ENCODE measurements at regions not wholly inside any gene's neighbourhood (a gene's known extent, or its start where the extent isn't known, plus 50 kb on each side); places are given as distances from the start of the nearest gene placed in this dataset.

DNA sequence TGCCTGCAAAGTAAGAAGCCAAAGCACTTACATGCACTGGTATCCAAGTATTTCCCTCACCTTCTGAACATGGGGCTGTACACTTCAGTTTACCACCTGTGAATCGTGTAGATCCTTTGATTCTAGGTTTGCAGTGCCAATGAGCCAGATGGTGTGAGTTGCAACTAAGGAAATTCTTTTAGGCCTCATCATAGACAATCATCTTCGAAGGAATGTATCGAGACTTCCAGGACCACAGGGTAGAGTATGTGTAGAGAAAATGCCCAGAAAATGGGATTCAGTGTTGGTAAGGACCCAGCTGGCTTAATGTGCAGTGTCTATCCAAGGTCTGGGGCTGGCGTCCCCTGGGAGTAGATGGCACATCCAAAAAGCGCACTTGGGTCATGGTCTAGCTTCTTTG, 323.2 kb upstream of the TPM1 start:
- H3K27ac Mint-ChIP-seq (ENCODE audit: unreplicated experiment), result no peak overlapping the region
- no peaks in the 10 kb centered on the region for H3K4me1 Mint-ChIP-seq (ENCODE audit: low read depth, unreplicated experiment)
- no peaks in the 10 kb centered on the region for H3K36me3 Mint-ChIP-seq (ENCODE audit: unreplicated experiment)
- no peak for DNase-seq
- no peaks in the 10 kb centered on the region for H3K9me3 Mint-ChIP-seq (ENCODE audit: unreplicated experiment)
- H3K27me3 Mint-ChIP-seq (ENCODE audit: unreplicated experiment), result peaks cover 3% of the 10 kb centered on the region
- TF ChIP-seq, protein P1, sequence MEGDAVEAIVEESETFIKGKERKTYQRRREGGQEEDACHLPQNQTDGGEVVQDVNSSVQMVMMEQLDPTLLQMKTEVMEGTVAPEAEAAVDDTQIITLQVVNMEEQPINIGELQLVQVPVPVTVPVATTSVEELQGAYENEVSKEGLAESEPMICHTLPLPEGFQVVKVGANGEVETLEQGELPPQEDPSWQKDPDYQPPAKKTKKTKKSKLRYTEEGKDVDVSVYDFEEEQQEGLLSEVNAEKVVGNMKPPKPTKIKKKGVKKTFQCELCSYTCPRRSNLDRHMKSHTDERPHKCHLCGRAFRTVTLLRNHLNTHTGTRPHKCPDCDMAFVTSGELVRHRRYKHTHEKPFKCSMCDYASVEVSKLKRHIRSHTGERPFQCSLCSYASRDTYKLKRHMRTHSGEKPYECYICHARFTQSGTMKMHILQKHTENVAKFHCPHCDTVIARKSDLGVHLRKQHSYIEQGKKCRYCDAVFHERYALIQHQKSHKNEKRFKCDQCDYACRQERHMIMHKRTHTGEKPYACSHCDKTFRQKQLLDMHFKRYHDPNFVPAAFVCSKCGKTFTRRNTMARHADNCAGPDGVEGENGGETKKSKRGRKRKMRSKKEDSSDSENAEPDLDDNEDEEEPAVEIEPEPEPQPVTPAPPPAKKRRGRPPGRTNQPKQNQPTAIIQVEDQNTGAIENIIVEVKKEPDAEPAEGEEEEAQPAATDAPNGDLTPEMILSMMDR (IDR thresholded peaks at IDR 0.05; ENCODE audit: partially characterized antibody, unreplicated experiment), result no peak
- H3K4me3 Mint-ChIP-seq (ENCODE audit: unreplicated experiment), result no peak overlapping the region

DNA sequence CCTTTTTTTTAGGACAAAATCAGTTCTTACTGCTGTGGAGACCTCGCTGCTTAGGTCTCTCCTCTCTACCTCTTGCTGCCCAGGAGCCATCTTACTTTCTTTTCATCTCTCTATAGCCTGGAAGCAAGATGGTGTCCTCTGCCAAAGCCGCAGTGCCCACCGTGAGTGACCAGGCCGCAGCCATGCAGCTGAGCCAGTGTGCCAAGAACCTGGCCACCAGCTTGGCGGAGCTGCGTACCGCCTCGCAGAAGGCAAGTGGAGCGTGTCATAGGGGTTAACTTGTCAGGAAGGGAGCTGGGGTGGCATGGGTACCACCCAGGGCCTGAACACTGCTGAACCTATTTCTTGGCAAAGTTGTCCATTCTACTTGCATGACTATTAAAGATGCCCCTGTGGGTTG, 320.3 kb upstream of the TPM1 start:
- Mint-ChIP-seq H3K4me1 (ENCODE audit: low read depth, unreplicated experiment) (no peaks in the 10 kb centered on the region), H3K27me3 (ENCODE audit: unreplicated experiment) (peaks cover 3% of the 10 kb centered on the region), H3K9me3 (ENCODE audit: unreplicated experiment) (no peaks in the 10 kb centered on the region), H3K36me3 (ENCODE audit: unreplicated experiment) (no peaks in the 10 kb centered on the region), H3K27ac (ENCODE audit: unreplicated experiment) (no peak overlapping the region), H3K4me3 (ENCODE audit: unreplicated experiment) (no peak overlapping the region)
- TF ChIP-seq, protein P1 (IDR thresholded peaks at IDR 0.05; ENCODE audit: partially characterized antibody, unreplicated experiment), result no peak
- DNase-seq, result no peak

DNA sequence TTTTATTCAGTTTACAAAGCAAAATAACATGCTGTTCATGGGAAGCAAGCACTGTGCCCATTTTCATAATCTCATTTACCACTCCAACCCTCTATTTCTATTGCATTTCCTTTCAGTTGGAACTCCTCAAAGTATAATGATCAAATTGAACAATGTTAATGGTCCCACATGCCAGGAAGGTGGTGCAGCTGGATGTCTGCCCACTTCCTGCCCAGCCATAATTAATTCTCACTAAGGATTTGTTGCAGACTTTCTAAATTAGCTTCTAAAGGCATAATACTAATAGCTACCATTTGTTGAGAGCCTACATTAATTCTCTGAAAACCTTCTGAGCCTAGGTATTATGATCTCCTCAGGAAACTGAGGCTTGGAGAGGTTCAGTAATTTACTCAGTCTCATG, 316.1 kb upstream of the TPM1 start:
- DNase-seq, result no peak
- Mint-ChIP-seq H3K27me3 (ENCODE audit: unreplicated experiment) (peaks cover 3% of the 10 kb centered on the region), H3K9me3 (ENCODE audit: unreplicated experiment) (peaks cover 3% of the 10 kb centered on the region), H3K36me3 (ENCODE audit: unreplicated experiment) (peaks cover 13% of the 10 kb centered on the region), H3K4me1 (ENCODE audit: low read depth, unreplicated experiment) (no peaks in the 10 kb centered on the region), H3K4me3 (ENCODE audit: unreplicated experiment) (no peak overlapping the region), H3K27ac (ENCODE audit: unreplicated experiment) (no peak overlapping the region)
- TF ChIP-seq, protein P1 (IDR thresholded peaks at IDR 0.05; ENCODE audit: partially characterized antibody, unreplicated experiment), result no peak

- Mint-ChIP-seq H3K9me3 (ENCODE audit: unreplicated experiment) (peaks cover 3% of the 10 kb centered on the region), H3K4me3 (ENCODE audit: unreplicated experiment) (no peak overlapping the region), H3K4me1 (ENCODE audit: low read depth, unreplicated experiment) (no peaks in the 10 kb centered on the region), H3K27me3 (ENCODE audit: unreplicated experiment) (no peaks in the 10 kb centered on the region), H3K27ac (ENCODE audit: unreplicated experiment) (no peak overlapping the region), H3K36me3 (ENCODE audit: unreplicated experiment) (peaks cover 20% of the 10 kb centered on the region)
- TF ChIP-seq, protein P1 (IDR thresholded peaks at IDR 0.05; ENCODE audit: partially characterized antibody, unreplicated experiment), result no peak
- DNase-seq, result no peak
These were observed 315.0 kb upstream of the TPM1 start for GRCh38 chr15:62727501-62727900.

GRCh38 chr15:62730825-62731224, 311.7 kb upstream of the TPM1 start:
- no peak for DNase-seq
- TF ChIP-seq, protein P1 (IDR thresholded peaks at IDR 0.05; ENCODE audit: partially characterized antibody, unreplicated experiment), result no peak
- Mint-ChIP-seq H3K4me1 (ENCODE audit: low read depth, unreplicated experiment) (peaks cover 3% of the 10 kb centered on the region), H3K9me3 (ENCODE audit: unreplicated experiment) (peaks cover 3% of the 10 kb centered on the region), H3K27me3 (ENCODE audit: unreplicated experiment) (no peaks in the 10 kb centered on the region), H3K4me3 (ENCODE audit: unreplicated experiment) (no peak overlapping the region), H3K27ac (ENCODE audit: unreplicated experiment) (no peak overlapping the region), H3K36me3 (ENCODE audit: unreplicated experiment) (peaks cover 23% of the 10 kb centered on the region)

Data from glutamatergic neuron (in vitro differentiated cells).